ENCODE measurements at regions not wholly inside any gene's neighbourhood (a gene's known extent, or its start where the extent isn't known, plus 50 kb on each side); places are given as distances from the start of the nearest gene placed in this dataset.

DNA sequence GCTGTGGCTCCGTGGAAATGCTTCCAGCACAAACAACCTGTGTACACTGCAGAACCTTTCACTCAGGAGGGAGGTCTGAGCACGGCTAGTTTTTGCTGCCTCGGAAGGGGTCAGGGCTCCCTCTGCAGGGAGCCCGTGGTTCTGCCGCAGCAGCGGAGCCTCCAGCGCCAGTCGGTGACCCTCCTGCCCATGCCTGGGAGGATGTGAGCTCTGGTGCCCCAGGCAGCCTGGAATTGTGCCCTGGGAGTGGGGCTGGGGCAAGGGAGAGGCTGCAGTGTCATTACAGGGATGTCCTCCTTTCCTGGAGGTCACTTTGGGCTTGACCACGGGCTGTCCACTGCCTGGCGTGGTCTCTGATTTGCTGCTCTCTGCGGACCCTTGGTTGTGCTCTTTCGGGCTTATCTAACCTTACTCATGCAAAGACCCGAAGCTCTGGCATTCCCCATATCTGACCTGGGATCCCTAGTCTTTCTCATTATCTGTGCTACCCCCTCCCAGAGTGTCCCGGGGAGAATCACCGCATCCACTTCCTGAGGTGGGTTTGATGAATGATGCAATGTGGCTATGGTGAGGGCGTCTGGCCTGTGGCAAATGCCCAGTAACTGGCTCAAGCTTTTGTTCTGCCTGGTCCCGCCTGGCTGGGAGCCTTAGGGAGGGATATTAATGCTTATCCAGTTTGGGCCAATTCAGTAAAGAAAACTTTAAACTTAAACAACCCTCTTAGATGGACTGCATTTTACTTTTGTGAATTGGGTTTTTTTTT is 59.6 kb upstream of the TAGAP start:
- H3K4me3 ChIP-seq: no peak overlapping the region
- intact Hi-C loops (cut with DNase I; ENCODE audit: low total_unique reads): loop anchor here (10.0 kb wide), 1 partner anchor 60 kb away; the partner anchor contains the start of gene TAGAP
- peak; percentile 54 to 59 for DNase-seq

DNA sequence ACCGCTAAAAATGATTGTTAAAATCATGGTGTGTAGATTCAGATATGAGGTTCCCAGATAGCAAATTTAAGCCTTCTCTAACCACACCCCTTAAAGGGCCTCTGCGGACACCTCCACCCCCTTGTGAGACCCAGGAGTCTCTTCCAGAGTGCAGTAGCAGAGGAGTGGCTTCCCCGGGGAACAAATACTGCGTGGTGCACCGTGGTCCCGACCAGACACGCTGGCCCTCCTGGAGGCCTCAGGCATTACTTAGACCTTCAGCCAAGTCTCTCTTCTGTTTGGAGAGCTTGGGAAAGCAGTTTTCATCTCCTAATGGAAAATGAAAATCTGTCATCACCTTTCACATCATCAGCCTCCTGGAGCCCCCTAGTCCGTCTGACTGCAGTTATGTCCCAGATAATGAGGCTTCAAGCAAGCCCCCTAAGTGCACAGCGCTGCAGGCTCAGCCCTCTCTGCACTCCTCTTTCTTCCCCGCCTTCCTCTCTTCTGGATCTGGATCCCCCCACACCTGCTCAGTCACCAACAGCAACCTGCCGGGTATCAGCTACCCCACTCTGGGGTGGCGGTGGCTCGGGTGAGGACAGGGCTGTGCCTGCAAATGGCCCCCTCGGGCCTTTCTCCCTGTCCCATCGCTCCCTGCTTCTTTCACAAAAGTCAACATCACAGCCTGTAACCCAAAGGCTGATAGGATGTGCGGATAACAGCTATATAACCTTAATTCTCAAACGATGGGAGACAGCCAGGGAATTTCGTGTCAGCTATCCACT is 58.8 kb upstream of the TAGAP start:
- Histone ChIP-seq H3K36me3 (no peaks in the 10 kb centered on the region), H3K9me3 (no peaks in the 10 kb centered on the region), H3K4me3 (no peak overlapping the region), H3K27ac (no peak overlapping the region), H3K27me3 (no peaks in the 10 kb centered on the region), H3K4me1 (no peaks in the 10 kb centered on the region)
- TF ChIP-seq, protein P1, sequence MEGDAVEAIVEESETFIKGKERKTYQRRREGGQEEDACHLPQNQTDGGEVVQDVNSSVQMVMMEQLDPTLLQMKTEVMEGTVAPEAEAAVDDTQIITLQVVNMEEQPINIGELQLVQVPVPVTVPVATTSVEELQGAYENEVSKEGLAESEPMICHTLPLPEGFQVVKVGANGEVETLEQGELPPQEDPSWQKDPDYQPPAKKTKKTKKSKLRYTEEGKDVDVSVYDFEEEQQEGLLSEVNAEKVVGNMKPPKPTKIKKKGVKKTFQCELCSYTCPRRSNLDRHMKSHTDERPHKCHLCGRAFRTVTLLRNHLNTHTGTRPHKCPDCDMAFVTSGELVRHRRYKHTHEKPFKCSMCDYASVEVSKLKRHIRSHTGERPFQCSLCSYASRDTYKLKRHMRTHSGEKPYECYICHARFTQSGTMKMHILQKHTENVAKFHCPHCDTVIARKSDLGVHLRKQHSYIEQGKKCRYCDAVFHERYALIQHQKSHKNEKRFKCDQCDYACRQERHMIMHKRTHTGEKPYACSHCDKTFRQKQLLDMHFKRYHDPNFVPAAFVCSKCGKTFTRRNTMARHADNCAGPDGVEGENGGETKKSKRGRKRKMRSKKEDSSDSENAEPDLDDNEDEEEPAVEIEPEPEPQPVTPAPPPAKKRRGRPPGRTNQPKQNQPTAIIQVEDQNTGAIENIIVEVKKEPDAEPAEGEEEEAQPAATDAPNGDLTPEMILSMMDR (IDR thresholded peaks at IDR 0.05): no peak
- TF ChIP-seq POLR2A (IDR thresholded peaks at IDR 0.05): no peak
- DNase-seq: no peak
- intact Hi-C loops (cut with DNase I; ENCODE audit: low total_unique reads): loop anchor here (10.0 kb wide), 1 partner anchor 59 kb away; the partner anchor contains the start of gene TAGAP

More for the DNA sequence above, 59.6 kb upstream of the TAGAP start:
- H3K27me3 ChIP-seq: no peaks in the 10 kb centered on the region
- H3K27ac ChIP-seq: no peak overlapping the region
- no peaks in the 10 kb centered on the region for H3K9me3 ChIP-seq
- H3K36me3 ChIP-seq: no peaks in the 10 kb centered on the region
- H3K4me1 ChIP-seq: no peaks in the 10 kb centered on the region
- TF ChIP-seq, protein P1 (IDR thresholded peaks at IDR 0.05): peak; percentile 84 to 92 (median 88)
- no peak for TF ChIP-seq POLR2A (IDR thresholded peaks at IDR 0.05)

DNA sequence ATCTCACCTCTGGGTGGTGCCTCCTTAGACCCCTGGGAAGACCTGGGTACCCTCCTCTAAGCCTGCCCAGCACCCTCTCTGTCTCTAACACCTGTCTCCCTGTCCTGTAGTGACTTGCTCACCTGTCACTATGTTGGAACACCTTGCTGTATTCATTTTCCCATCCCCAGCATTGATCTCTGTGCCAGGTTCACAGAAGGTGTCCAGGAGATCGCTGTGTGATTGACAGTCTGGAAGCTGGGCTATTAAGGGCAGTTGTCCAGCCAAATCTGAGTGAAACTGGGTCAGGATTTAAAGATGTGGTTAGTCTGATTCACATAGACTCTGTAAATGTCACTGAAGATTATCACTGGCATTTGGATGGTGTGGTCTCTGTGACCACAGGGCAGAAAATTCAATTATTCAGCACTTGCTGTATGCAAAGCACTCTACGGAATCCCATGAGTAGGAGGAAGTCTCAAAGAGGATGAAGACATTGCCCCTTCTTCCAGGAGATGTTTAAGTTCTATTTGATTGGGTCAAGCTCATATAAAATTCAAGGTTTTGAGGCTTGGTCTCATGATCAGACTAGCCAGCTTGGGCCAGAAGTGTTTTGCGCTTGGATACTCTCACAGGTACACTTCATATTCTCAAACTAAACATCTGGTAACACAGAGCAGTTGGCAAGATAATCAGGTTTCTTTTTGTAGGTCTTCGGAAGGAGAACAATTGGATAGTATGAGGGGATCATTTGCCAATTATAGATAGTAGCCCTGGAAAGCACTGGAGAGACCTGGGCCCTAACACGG is 57.8 kb upstream of the TAGAP start:
- intact Hi-C loops (cut with DNase I; ENCODE audit: low total_unique reads): loop anchor here (10.0 kb wide), 1 partner anchor 58 kb away; the partner anchor contains the start of gene TAGAP
- Histone ChIP-seq H3K4me1 (no peaks in the 10 kb centered on the region), H3K27ac (no peak overlapping the region), H3K9me3 (no peaks in the 10 kb centered on the region), H3K27me3 (no peaks in the 10 kb centered on the region), H3K4me3 (no peak overlapping the region), H3K36me3 (no peaks in the 10 kb centered on the region)
- DNase-seq: no peak
- TF ChIP-seq POLR2A (IDR thresholded peaks at IDR 0.05): no peak
- TF ChIP-seq, protein P1 (IDR thresholded peaks at IDR 0.05): no peak

DNA sequence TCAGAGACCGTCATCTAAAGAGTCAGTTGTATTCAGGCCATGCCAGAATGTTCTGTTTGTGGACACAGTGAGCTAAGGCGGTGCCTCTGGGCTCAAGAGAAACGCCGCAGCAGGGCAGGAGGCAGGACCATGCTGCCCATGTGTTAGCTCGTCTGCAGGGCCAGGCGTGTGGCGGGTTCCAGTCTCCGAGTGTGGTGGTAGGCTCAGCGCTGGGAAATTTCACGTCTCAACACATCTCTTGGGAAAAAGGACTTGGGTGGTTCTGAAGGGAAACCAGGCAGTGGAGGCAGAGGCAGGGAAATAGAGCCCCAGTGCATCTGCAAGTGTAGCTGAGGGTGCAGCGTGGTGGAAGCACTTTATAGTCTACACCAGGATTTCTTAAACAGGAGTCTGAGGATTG is 56.9 kb upstream of the TAGAP start:
- Histone ChIP-seq H3K4me1 (no peaks in the 10 kb centered on the region), H3K27ac (no peak overlapping the region), H3K36me3 (no peaks in the 10 kb centered on the region), H3K9me3 (no peaks in the 10 kb centered on the region), H3K4me3 (no peak overlapping the region), H3K27me3 (no peaks in the 10 kb centered on the region)
- intact Hi-C loops (cut with DNase I; ENCODE audit: low total_unique reads): loop anchor here (10.0 kb wide), 1 partner anchor 57 kb away; the partner anchor contains the start of gene TAGAP
- TF ChIP-seq, protein P1 (IDR thresholded peaks at IDR 0.05): no peak
- DNase-seq: no peak
